ENCODE measurements at regions not wholly inside any gene's neighbourhood (a gene's known extent, or its start where the extent isn't known, plus 50 kb on each side); places are given as distances from the start of the nearest gene placed in this dataset.

DNA sequence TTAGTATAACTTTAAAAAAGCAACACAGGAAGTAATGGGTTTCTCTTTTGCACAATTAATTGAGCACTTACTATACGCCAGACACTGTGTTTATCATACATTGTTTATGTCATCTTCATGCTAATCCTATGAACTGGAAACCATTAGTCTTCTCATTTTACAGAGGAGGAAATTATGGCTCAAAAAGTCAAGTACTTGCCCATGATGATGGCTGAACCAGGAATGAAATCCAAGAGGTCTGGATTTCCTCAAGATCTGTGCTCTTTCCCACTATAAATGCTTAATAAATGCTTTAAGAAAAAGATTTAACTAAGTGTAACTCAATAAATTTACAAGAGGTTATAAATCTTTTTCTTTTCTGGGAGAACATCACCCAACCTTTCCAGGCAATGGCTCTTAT, 303.7 kb upstream of the RRP15 start:
- Histone ChIP-seq H3K9me3 (no peaks in the 10 kb centered on the region), H3K36me3 (no peaks in the 10 kb centered on the region), H3K4me1 (no peaks in the 10 kb centered on the region), H3K4me3 (no peak overlapping the region), H3K27ac (no peak overlapping the region), H3K27me3 (no peaks in the 10 kb centered on the region)
- no peak for ATAC-seq (ENCODE audit: low FRiP score in 2 of 2)
- TF ChIP-seq CTCF (IDR thresholded peaks at IDR 0.05) (no peak), POLR2A (IDR thresholded peaks at IDR 0.05) (no peak), POLR2AphosphoS5 (IDR thresholded peaks at IDR 0.05) (no peak), EP300 (IDR thresholded peaks at IDR 0.05) (no peak)
- no peak for DNase-seq
- WGBS, 2 donors: 63 to 67% methylated on average over 1 of the region's 1 CpG

DNA sequence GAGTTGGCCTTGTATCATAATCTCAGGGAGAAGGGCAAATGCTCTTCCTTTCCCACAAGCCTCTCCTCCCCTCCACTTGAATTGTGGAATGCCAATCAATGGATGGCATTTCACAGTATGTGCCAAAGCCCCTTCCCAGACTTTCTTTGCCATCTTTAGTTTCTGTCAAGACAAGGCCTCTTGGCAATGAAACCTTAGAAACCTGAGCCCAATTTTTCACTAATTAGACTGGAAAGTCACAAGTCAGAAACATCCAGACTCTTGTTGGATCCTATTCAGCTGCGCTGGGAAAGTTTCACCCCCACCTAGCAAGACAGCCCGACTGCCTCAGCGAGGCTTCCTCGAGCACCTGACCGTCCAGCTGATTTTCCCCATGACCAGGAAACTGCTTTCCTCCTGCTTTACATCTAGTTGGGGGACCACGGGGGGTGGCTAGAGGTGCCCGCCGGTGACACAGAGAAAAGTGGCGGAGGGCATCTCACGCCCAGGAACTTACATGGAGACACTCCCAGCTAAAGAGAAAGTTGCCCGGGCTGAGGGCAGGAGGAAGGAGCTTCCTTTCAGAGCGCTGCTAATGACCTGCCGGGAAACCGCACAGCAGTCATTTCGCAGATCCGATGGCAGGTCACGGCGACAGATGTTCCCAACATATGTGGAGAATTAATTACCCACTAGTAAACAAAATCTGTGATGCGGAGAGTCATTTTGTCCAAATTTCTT, 302.6 kb upstream of the RRP15 start:
- H3K4me3 ChIP-seq: no peak overlapping the region

DNA sequence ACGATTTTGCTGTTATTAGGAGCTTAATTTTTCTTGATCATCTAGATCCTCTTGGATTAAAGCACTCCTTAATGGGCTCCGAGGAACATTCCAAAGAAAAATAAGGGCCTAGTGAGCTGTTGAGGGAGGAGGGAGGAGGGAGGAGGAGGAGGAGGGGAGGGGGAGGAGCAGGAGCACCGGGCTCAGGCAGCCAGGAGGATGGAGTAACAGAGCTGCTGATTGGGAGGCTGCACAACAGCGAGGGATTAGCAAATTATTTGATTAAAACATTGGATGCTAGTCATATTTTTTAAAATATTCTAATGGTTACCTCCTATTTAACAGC, 302.1 kb upstream of the RRP15 start:
- ATAC-seq (ENCODE audit: low FRiP score in 2 of 2) (no peak), DNase-seq (no peak)
- Histone ChIP-seq H3K27ac (no peak overlapping the region), H3K9me3 (no peaks in the 10 kb centered on the region), H3K36me3 (no peaks in the 10 kb centered on the region), H3K4me3 (no peak overlapping the region), H3K4me1 (no peaks in the 10 kb centered on the region), H3K27me3 (no peaks in the 10 kb centered on the region)
- 47 to 53% methylated on average over 4 of the region's 4 CpGs for WGBS, 2 donors
- no peak for TF ChIP-seq POLR2A (IDR thresholded peaks at IDR 0.05)
- TF ChIP-seq EP300 (IDR thresholded peaks at IDR 0.05): no peak
- no peak for TF ChIP-seq POLR2AphosphoS5 (IDR thresholded peaks at IDR 0.05)
- TF ChIP-seq CTCF (IDR thresholded peaks at IDR 0.05): no peak

More for the DNA sequence above, 302.6 kb upstream of the RRP15 start:
- Histone ChIP-seq H3K4me1 (no peaks in the 10 kb centered on the region), H3K9me3 (no peaks in the 10 kb centered on the region), H3K36me3 (no peaks in the 10 kb centered on the region), H3K27ac (no peak overlapping the region), H3K27me3 (no peaks in the 10 kb centered on the region)
- 51 to 79% methylated on average over 17 to 18 of the region's 19 CpGs for WGBS, 2 donors
- no peak for ATAC-seq (ENCODE audit: low FRiP score in 2 of 2)
- no peak for DNase-seq
- TF ChIP-seq EP300 (IDR thresholded peaks at IDR 0.05) (no peak), CTCF (IDR thresholded peaks at IDR 0.05) (no peak), POLR2AphosphoS5 (IDR thresholded peaks at IDR 0.05) (no peak), POLR2A (IDR thresholded peaks at IDR 0.05) (no peak)

- 83 to 84% methylated on average over 1 of the region's 1 CpG for WGBS, 2 donors
- DNase-seq (no peak), ATAC-seq (ENCODE audit: low FRiP score in 2 of 2) (no peak)
- Histone ChIP-seq H3K27ac (no peak overlapping the region), H3K4me3 (no peak overlapping the region), H3K27me3 (no peaks in the 10 kb centered on the region), H3K9me3 (no peaks in the 10 kb centered on the region), H3K36me3 (no peaks in the 10 kb centered on the region), H3K4me1 (no peaks in the 10 kb centered on the region)
- TF ChIP-seq CTCF (IDR thresholded peaks at IDR 0.05) (no peak), EP300 (IDR thresholded peaks at IDR 0.05) (no peak), POLR2AphosphoS5 (IDR thresholded peaks at IDR 0.05) (no peak), POLR2A (IDR thresholded peaks at IDR 0.05) (no peak)
Measured at GRCh38 chr1:217985641-217986040, 299.5 kb upstream of the RRP15 start.

- ATAC-seq (ENCODE audit: low FRiP score in 2 of 2): no peak
- Histone ChIP-seq H3K27me3 (no peaks in the 10 kb centered on the region), H3K36me3 (no peaks in the 10 kb centered on the region), H3K9me3 (no peaks in the 10 kb centered on the region), H3K4me3 (no peak overlapping the region), H3K27ac (no peak overlapping the region), H3K4me1 (no peaks in the 10 kb centered on the region)
- WGBS, 2 donors: 74% methylated on average over 2 of the region's 2 CpGs
- TF ChIP-seq POLR2AphosphoS5 (IDR thresholded peaks at IDR 0.05): no peak
- no peak for TF ChIP-seq POLR2A (IDR thresholded peaks at IDR 0.05)
- DNase-seq: no peak
Measured at GRCh38 chr1:217989510-217989909, 295.6 kb upstream of the RRP15 start.

All from upper lobe of left lung (tissue), 6 donors.